H9 (cell line): ENCODE measurements at regions not wholly inside any gene's neighbourhood (a gene's known extent, or its start where the extent isn't known, plus 50 kb on each side); places are given as distances from the start of the nearest gene placed in this dataset.

ENCODE experiments used
- DNase-seq: peaks from one replicate; pipeline ENCODE4 v3.0.0-alpha.2; 2017
- H2AFZ ChIP-seq: one replicate; pipeline ENCODE4 v1.6.1; 2013; ENCODE audit warnings: mild to moderate bottlenecking, low read length, control low read depth, moderate library complexity
- H2AK5ac ChIP-seq: 2 replicates; pipeline ENCODE4 v1.6.1; 2013; ENCODE audit warnings: low read length, control low read depth, mixed read lengths; ENCODE audit not compliant: insufficient read length
- H2BK120ac ChIP-seq: one replicate; pipeline ENCODE4 v1.6.1; 2013; ENCODE audit warnings: low read depth, mild to moderate bottlenecking, low read length, control low read depth, inconsistent platforms; ENCODE audit not compliant: poor library complexity, severe bottlenecking
- H2BK12ac ChIP-seq: 2 replicates; pipeline ENCODE4 v1.6.1; 2013; ENCODE audit warnings: low read length, control low read depth, mixed read lengths, low read depth; ENCODE audit not compliant: insufficient read length
- H2BK15ac ChIP-seq: 2 replicates; pipeline ENCODE4 v1.6.1; 2013; ENCODE audit warnings: low read depth, low read length, control low read depth
- H2BK20ac ChIP-seq: one replicate; pipeline ENCODE4 v1.6.1; 2013; ENCODE audit warnings: low read depth, mild to moderate bottlenecking, low read length, control low read depth, inconsistent platforms; ENCODE audit not compliant: poor library complexity, severe bottlenecking
- H2BK5ac ChIP-seq: 2 replicates; pipeline ENCODE4 v1.6.1; 2013; ENCODE audit warnings: low read length, control low read depth, mixed read lengths; ENCODE audit not compliant: insufficient read length
- H3K14ac ChIP-seq: 2 replicates; pipeline ENCODE4 v1.6.1; 2013; ENCODE audit warnings: low read length, control low read depth; ENCODE audit not compliant: insufficient read depth
- H3K18ac ChIP-seq: 2 replicates; pipeline ENCODE4 v1.6.1; 2013; ENCODE audit warnings: low read depth, mild to moderate bottlenecking, mixed read lengths, low read length, control low read depth; ENCODE audit not compliant: insufficient read length
- H3K23ac ChIP-seq: 2 replicates; pipeline ENCODE4 v1.6.1; 2013; ENCODE audit warnings: low read length, control low read depth, mixed read lengths, low read depth; ENCODE audit not compliant: insufficient read length
- H3K23me2 ChIP-seq: 2 replicates; pipeline ENCODE4 v1.6.1; 2013; ENCODE audit warnings: low read depth, mild to moderate bottlenecking, mixed read lengths, low read length, control low read depth; ENCODE audit not compliant: insufficient read length, poor library complexity, severe bottlenecking
- H3K27ac ChIP-seq: 2 replicates; pipeline ENCODE4 v1.5.1; 2013; ENCODE audit warnings: low read length, control low read depth, mixed read lengths, low read depth; ENCODE audit not compliant: insufficient read length
- H3K27me3 ChIP-seq: 2 replicates; pipeline ENCODE4 v1.6.1; 2013; ENCODE audit warnings: low read length, control low read depth, inconsistent platforms; ENCODE audit not compliant: insufficient read depth
- H3K4ac ChIP-seq: 2 replicates; pipeline ENCODE4 v1.6.1; 2013; ENCODE audit warnings: low read depth, mild to moderate bottlenecking, control low read depth, inconsistent platforms, low read length, moderate library complexity
- H3K4me1 ChIP-seq: 2 replicates; pipeline ENCODE4 v1.6.1; 2013; ENCODE audit warnings: low read length, control low read depth, inconsistent platforms; ENCODE audit not compliant: insufficient read depth
- H3K4me2 ChIP-seq: 2 replicates; pipeline ENCODE4 v1.6.1; 2013; ENCODE audit warnings: low read length, control low read depth, mixed read lengths; ENCODE audit not compliant: insufficient read length, insufficient read depth
- H3K56ac ChIP-seq: 2 replicates; pipeline ENCODE4 v1.6.1; 2013; ENCODE audit warnings: low read depth, mild to moderate bottlenecking, mixed read lengths, low read length, control low read depth; ENCODE audit not compliant: insufficient read length
- H3K79me1 ChIP-seq: 2 replicates; pipeline ENCODE4 v1.6.1; 2013; ENCODE audit warnings: low read depth, mild to moderate bottlenecking, moderate library complexity, low read length, control low read depth, inconsistent platforms; ENCODE audit not compliant: insufficient read depth, poor library complexity, severe bottlenecking
- H3K79me2 ChIP-seq: 2 replicates; pipeline ENCODE4 v1.6.1; 2013; ENCODE audit warnings: low read length, control low read depth, inconsistent platforms; ENCODE audit not compliant: insufficient read depth
- H3K9ac ChIP-seq: 2 replicates; pipeline ENCODE4 v1.6.1; 2013; ENCODE audit warnings: low read length, control low read depth, mixed read lengths; ENCODE audit not compliant: insufficient read length; ENCODE audit errors: extremely low read depth
- H3K9me3 ChIP-seq: one replicate; pipeline ENCODE4 v1.6.1; 2013; ENCODE audit warnings: low read depth, low read length, inconsistent platforms; ENCODE audit not compliant: control insufficient read depth
- H3T11ph ChIP-seq: one replicate; pipeline ENCODE4 v1.6.1; 2013; ENCODE audit warnings: mild to moderate bottlenecking, low read length, control low read depth, inconsistent platforms
- H4K20me1 ChIP-seq: one replicate; pipeline ENCODE4 v1.6.1; 2013; ENCODE audit not compliant: control insufficient read depth, insufficient read length, insufficient read depth
- H4K5ac ChIP-seq: 2 replicates; pipeline ENCODE4 v1.6.1; 2013; ENCODE audit warnings: low read depth, mild to moderate bottlenecking, mixed read lengths, low read length, control low read depth; ENCODE audit not compliant: insufficient read length
- H4K8ac ChIP-seq: replicated peaks from 2 replicates; pipeline ENCODE4 v1.6.1; 2013; ENCODE audit warnings: low read length, control low read depth, mixed read lengths, low read depth; ENCODE audit not compliant: insufficient read length
- H4K91ac ChIP-seq: 2 replicates; pipeline ENCODE4 v1.6.1; 2013; ENCODE audit warnings: low read depth, mild to moderate bottlenecking, moderate library complexity, mixed read lengths, low read length, control low read depth; ENCODE audit not compliant: insufficient read length
- H3K27ac Mint-ChIP-seq, 3 experiments: 2 replicates in 2 of 3; 3 replicates in 1 of 3; pipeline ENCODE4 v1.8.0; 2020 to 2021; ENCODE audit warnings: mixed read lengths in 3 of 3, mild to moderate bottlenecking in 1 of 3, moderate library complexity in 1 of 3
- H3K27me3 Mint-ChIP-seq: 2 replicates; pipeline ENCODE4 v1.8.0; 2021; ENCODE audit warnings: low read depth, mild to moderate bottlenecking, moderate library complexity, mixed read lengths
- H3K36me3 Mint-ChIP-seq, 3 experiments: 2 replicates in 2 of 3; 3 replicates in 1 of 3; pipeline ENCODE4 v1.8.0; 2020 to 2021; ENCODE audit warnings: low read depth in 3 of 3, mixed read lengths in 3 of 3; ENCODE audit not compliant: insufficient read depth in 1 of 3
- H3K4me1 Mint-ChIP-seq, 2 experiments: 2 replicates each; pipeline ENCODE4 v1.8.0; 2020; ENCODE audit warnings: mixed read lengths in 2 of 2
- H3K4me3 Mint-ChIP-seq, 2 experiments: 2 replicates in 1 of 2; 3 replicates in 1 of 2; pipeline ENCODE4 v1.8.0; 2020 to 2021; ENCODE audit warnings: mild to moderate bottlenecking in 2 of 2, mixed read lengths in 2 of 2, moderate library complexity in 1 of 2
- H3K9me3 Mint-ChIP-seq, 2 experiments: 2 replicates in 1 of 2; 3 replicates in 1 of 2; pipeline ENCODE4 v1.8.0; 2020; ENCODE audit warnings: mild to moderate bottlenecking in 2 of 2, mixed read lengths in 2 of 2, moderate library complexity in 1 of 2
- CTCF ChIP-seq: fragments of 200-600 bp; sonication (generic); conservative IDR thresholded peaks from 3 replicates; pipeline ENCODE4 v1.8.0; 2021; ENCODE audit warnings: antibody characterized with exemption, mild to moderate bottlenecking
- WGBS: extraction: QIAGEN DNeasy Blood & Tissue Kit; methylation state at CpG from one replicate; pipeline ENCODE4 v1.1.7; 2013; ENCODE audit warnings: missing lambda C conversion rate, low lambda C conversion rate, mixed read lengths; ENCODE audit not compliant: insufficient read length; ENCODE audit errors: extremely low coverage; 5-methylcytosine and 5-hydroxymethylcytosine counted together

- no peaks in the 10 kb centered on the region for H4K20me1 ChIP-seq
- no peak overlapping the region for H3K23ac ChIP-seq
- H3K27ac ChIP-seq, result no peak overlapping the region
- Mint-ChIP-seq H3K9me3 (no peaks in the 10 kb centered on the region), H3K36me3 (no peaks in the 10 kb centered on the region), H3K27me3 (no peaks in the 10 kb centered on the region; the same call in 1 of the 2 replicates), H3K4me3 (no peak overlapping the region), H3K27ac (no peak overlapping the region), H3K4me1 (peaks cover 10 to 14% of the 10 kb centered on the region in 2 experiments; a peak in 3 of 4 replicates)
- no peak overlapping the region for H4K91ac ChIP-seq
- no peak overlapping the region for H2BK12ac ChIP-seq
- DNase-seq, result no peak
- no peak overlapping the region for H3K14ac ChIP-seq
- H2BK5ac ChIP-seq, result no peak overlapping the region
- no peak overlapping the region for H2BK15ac ChIP-seq
- H3K27me3 ChIP-seq, result no peaks in the 10 kb centered on the region
- no peaks in the 10 kb centered on the region for H3K23me2 ChIP-seq
- no peaks in the 10 kb centered on the region for H3K4me1 ChIP-seq
- H3K4ac ChIP-seq, result no peak overlapping the region
- no peak overlapping the region for H2BK120ac ChIP-seq
- no peak overlapping the region for H3K4me2 ChIP-seq
- no peak overlapping the region for H3K56ac ChIP-seq
- no peak overlapping the region for H4K8ac ChIP-seq
- H3K79me2 ChIP-seq, result no peaks in the 10 kb centered on the region
- no CpG with 5 or more reads among the region's 12 CpGs for WGBS
- no peaks in the 10 kb centered on the region for H3K9me3 ChIP-seq
- H3T11ph ChIP-seq, result no peak overlapping the region
- H3K9ac ChIP-seq, result no peak overlapping the region
- no peak for TF ChIP-seq CTCF
- no peak overlapping the region for H2AK5ac ChIP-seq
- H2AFZ ChIP-seq, result no peak overlapping the region
- no peaks in the 10 kb centered on the region for H3K79me1 ChIP-seq
- no peak overlapping the region for H2BK20ac ChIP-seq
- no peak overlapping the region for H3K18ac ChIP-seq
- no peak overlapping the region for H4K5ac ChIP-seq
These were observed 145.9 kb upstream of the FHL2 start for GRCh38 chr2:105544591-105545377.
